ENCODE measurements at regions not wholly inside any gene's neighbourhood (a gene's known extent, or its start where the extent isn't known, plus 50 kb on each side); places are given as distances from the start of the nearest gene placed in this dataset.

GRCh38 chr1:90435351-90435750 lies 281.8 kb downstream of the BARHL2 start:
- no TSS peak for BruUV-seq (replicated peaks)
- intact Hi-C loops (cut with micrococcal nuclease), result no loop called here
- no peaks in the 10 kb centered on the region for H3K79me2 ChIP-seq (ENCODE audit: control insufficient read depth, insufficient read depth, low read length)
- no peaks in the 10 kb centered on the region for H3K9me1 ChIP-seq (replicated peaks; ENCODE audit: control insufficient read depth, extremely low read depth, insufficient read depth, low read length)
- DNase-seq (ENCODE audit: low read depth, low spot score) (no peak), FAIRE-seq (no peak)
- no peak overlapping the region for H3K9ac ChIP-seq (replicated peaks; ENCODE audit: extremely low read depth, insufficient read depth, low read length)
- no peak overlapping the region for H2AFZ ChIP-seq (ENCODE audit: low read depth, low read length)
- no peak overlapping the region for H3K4me3 ChIP-seq (replicated peaks in 1 of 3; ENCODE audit: insufficient read depth in 1 of 3, low read depth in 1 of 3, low read length in 3 of 3)
- no peak for TF ChIP-seq MAX (IDR thresholded peaks at IDR 0.05; ENCODE audit: insufficient read depth, insufficient read length)
- TF ChIP-seq, protein P1, sequence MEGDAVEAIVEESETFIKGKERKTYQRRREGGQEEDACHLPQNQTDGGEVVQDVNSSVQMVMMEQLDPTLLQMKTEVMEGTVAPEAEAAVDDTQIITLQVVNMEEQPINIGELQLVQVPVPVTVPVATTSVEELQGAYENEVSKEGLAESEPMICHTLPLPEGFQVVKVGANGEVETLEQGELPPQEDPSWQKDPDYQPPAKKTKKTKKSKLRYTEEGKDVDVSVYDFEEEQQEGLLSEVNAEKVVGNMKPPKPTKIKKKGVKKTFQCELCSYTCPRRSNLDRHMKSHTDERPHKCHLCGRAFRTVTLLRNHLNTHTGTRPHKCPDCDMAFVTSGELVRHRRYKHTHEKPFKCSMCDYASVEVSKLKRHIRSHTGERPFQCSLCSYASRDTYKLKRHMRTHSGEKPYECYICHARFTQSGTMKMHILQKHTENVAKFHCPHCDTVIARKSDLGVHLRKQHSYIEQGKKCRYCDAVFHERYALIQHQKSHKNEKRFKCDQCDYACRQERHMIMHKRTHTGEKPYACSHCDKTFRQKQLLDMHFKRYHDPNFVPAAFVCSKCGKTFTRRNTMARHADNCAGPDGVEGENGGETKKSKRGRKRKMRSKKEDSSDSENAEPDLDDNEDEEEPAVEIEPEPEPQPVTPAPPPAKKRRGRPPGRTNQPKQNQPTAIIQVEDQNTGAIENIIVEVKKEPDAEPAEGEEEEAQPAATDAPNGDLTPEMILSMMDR (IDR thresholded peaks at IDR 0.05; ENCODE audit: extremely low read depth in 1 of 2, insufficient read depth in 1 of 2, low read depth in 1 of 2, low read length in 2 of 2), result no peak
- no peak for TF ChIP-seq EZH2 (IDR thresholded peaks at IDR 0.05; ENCODE audit: borderline replicate concordance, low read depth, low read length, severe bottlenecking)
- no peak for TF ChIP-seq JUN (IDR thresholded peaks at IDR 0.05; ENCODE audit: borderline replicate concordance, insufficient read depth, insufficient read length, low read depth)
- no peak for TF ChIP-seq MYC (IDR thresholded peaks at IDR 0.05; ENCODE audit: low read depth, low read length)
- no peak for TF ChIP-seq POLR2AphosphoS5 (IDR thresholded peaks at IDR 0.05; ENCODE audit: insufficient read depth, low read depth, low read length)
- no peak for TF ChIP-seq FOS (IDR thresholded peaks at IDR 0.05; ENCODE audit: borderline replicate concordance, insufficient read depth, low read length)
- TF ChIP-seq POLR2A (IDR thresholded peaks at IDR 0.05; ENCODE audit: low read depth, low read length), result no peak
- no peak for TF ChIP-seq GATA2 (IDR thresholded peaks at IDR 0.05; ENCODE audit: insufficient read depth, insufficient read length, low read depth, low read length)
- H3K4me1 ChIP-seq (ENCODE audit: control insufficient read depth, extremely low read depth, insufficient read depth, low read length), result no peaks in the 10 kb centered on the region
- H3K27me3 ChIP-seq (ENCODE audit: control insufficient read depth in 2 of 2, insufficient read depth in 2 of 2, low read length in 2 of 2), result peaks cover 0 to 5% of the 10 kb centered on the region in 2 experiments
- H3K36me3 ChIP-seq (ENCODE audit: control insufficient read depth in 2 of 2, extremely low read depth in 1 of 2, insufficient read depth in 2 of 2, low read length in 2 of 2), result no peaks in the 10 kb centered on the region
- H4K20me1 ChIP-seq (replicated peaks; ENCODE audit: control insufficient read depth, extremely low read depth, insufficient read depth, low read length), result no peaks in the 10 kb centered on the region
- POLR2A ChIA-PET, result no interaction called here
- dilution Hi-C loops (cut with MboI; ENCODE audit: extremely low pct_ligation_motif_present, low sequenced_read_pairs), result no loop called here
- no peak overlapping the region for H3K27ac ChIP-seq (ENCODE audit: insufficient read depth, low read depth, low read length)
- H3K9me3 ChIP-seq (replicated peaks; ENCODE audit: control insufficient read depth, insufficient read depth, low read length), result no peaks in the 10 kb centered on the region
- CTCF ChIA-PET, result interaction anchor here (1.3 to 1.4 kb wide), 2 partner anchors 40 to 194 kb away, joined by 3 read pairs; no protein-coding TSS in a partner anchor
- no peak overlapping the region for H3K4me2 ChIP-seq (ENCODE audit: insufficient read depth, low read length)

Measured in endothelial cell of umbilical vein (primary cell).